HCT116 (cell line): ENCODE measurements at regions not wholly inside any gene's neighbourhood (a gene's known extent, or its start where the extent isn't known, plus 50 kb on each side); places are given as distances from the start of the nearest gene placed in this dataset.

Source experiments
- ATAC-seq: fragments of 200-7000 bp; cut with Tn5 transposase; 2 replicates; pipeline ENCODE4 v1.9.1; 2020; ENCODE audit warnings: mild to moderate bottlenecking, moderate library complexity
- BruUV-seq: library from RNA; stranded (reverse); fragments of 400-500 nt; replicated peaks from 2 replicates; lab custom pipeline; 2021; lab: Mats Ljungman, UMichigan
- CTCF ChIA-PET: fragments of 300-600 bp; sonication (Branson Sonifier 250); formaldehyde crosslinking; loops from one replicate; lab custom pipeline; 2021; ENCODE audit warnings: antibody characterized with exemption; lab: Charles Lee
- POLR2A ChIA-PET: fragments of 300-600, 350-600 bp; sonication (Branson Sonifier 250); formaldehyde crosslinking; loops from one replicate; lab custom pipeline; 2021; ENCODE audit warnings: antibody characterized with exemption; lab: Charles Lee
- RAD21 ChIA-PET, 2 experiments: fragments of 300-600 bp; sonication (Branson Sonifier 250); formaldehyde crosslinking; loops; one replicate each; lab custom pipeline; 2023; ENCODE audit warnings: low total read pairs in 2 of 2; ENCODE audit not compliant: uncharacterized antibody in 2 of 2, unreplicated experiment in 2 of 2, low non-redundant PET in 1 of 2; lab: Charles Lee
- DNase-seq: peaks from one replicate; pipeline ENCODE4 v3.0.0-alpha.2; 2010; ENCODE audit warnings: low read depth, low spot score
- H2AFZ ChIP-seq: fragments of 200-600 bp; shearing (Covaris generic), sonication (generic); 2 replicates; pipeline ENCODE4 v1.6.1; 2017; ENCODE audit warnings: low read depth, mixed run types, mixed read lengths, antibody characterized with exemption, low read length; ENCODE audit not compliant: poor library complexity, severe bottlenecking
- H3K27ac ChIP-seq: 2 replicates; pipeline ENCODE4 v1.5.1; 2012; ENCODE audit warnings: low read depth, low read length
- H3K27me3 ChIP-seq: fragments of 200-600 bp; sonication (generic); 2 replicates; pipeline ENCODE4 v1.6.1; 2016; ENCODE audit warnings: mixed run types, low read length, mixed read lengths; ENCODE audit not compliant: insufficient read depth
- H3K36me3 ChIP-seq, 2 experiments: fragments of 200-500 bp in 1 of 2; fragments of 200-600 bp in 1 of 2; sonication (Bioruptor generic) in 1 of 2; sonication (generic) in 1 of 2; 2 replicates each; pipeline versions ENCODE4 v1.5.1 to v1.6.1; 2014 to 2016; ENCODE audit warnings: low read length in 2 of 2, inconsistent platforms in 1 of 2, mixed read lengths in 1 of 2, mixed run types in 1 of 2; ENCODE audit not compliant: insufficient read depth in 2 of 2, control insufficient read depth in 1 of 2
- H3K4me1 ChIP-seq, 2 experiments: fragments of 200-600 bp in 1 of 2; sonication (generic) in 1 of 2; 2 replicates each; pipeline versions ENCODE4 v1.5.1 to v1.6.1; 2012 to 2017; ENCODE audit warnings: low read length in 2 of 2, inconsistent platforms in 1 of 2, mild to moderate bottlenecking in 1 of 2, mixed read lengths in 1 of 2, mixed run types in 1 of 2, moderate library complexity in 1 of 2; ENCODE audit not compliant: insufficient read depth in 2 of 2, control insufficient read depth in 1 of 2
- H3K4me2 ChIP-seq: fragments of 200-600 bp; sonication (generic); 2 replicates; pipeline ENCODE4 v1.6.1; 2017; ENCODE audit warnings: mixed run types, low read length, mixed read lengths
- H3K4me3 ChIP-seq, 2 experiments: fragments of 200-600 bp in 1 of 2; sonication (generic) in 1 of 2; replicated peaks in 1 of 2; 2 replicates each; pipeline ENCODE4 v1.5.1; 2011 to 2016; ENCODE audit warnings: low read length in 2 of 2, control low read depth in 1 of 2, low read depth in 1 of 2, mild to moderate bottlenecking in 1 of 2, mixed read lengths in 1 of 2, mixed run types in 1 of 2
- H3K79me2 ChIP-seq: fragments of 200-600 bp; sonication (generic); 2 replicates; pipeline ENCODE4 v1.6.1; 2017; ENCODE audit warnings: mild to moderate bottlenecking, mixed run types, low read length, moderate library complexity, mixed read lengths; ENCODE audit not compliant: insufficient read depth
- H3K9ac ChIP-seq: fragments of 200-600 bp; sonication (generic); 2 replicates; pipeline ENCODE4 v1.6.1; 2016; ENCODE audit warnings: low read length, mixed read lengths
- H3K9me2 ChIP-seq: fragments of 200-600 bp; sonication (generic), shearing (Covaris generic); 2 replicates; pipeline ENCODE4 v1.6.1; 2017; ENCODE audit warnings: mixed run types, mild to moderate bottlenecking, moderate library complexity; ENCODE audit not compliant: insufficient read depth
- H3K9me3 ChIP-seq, 2 experiments: fragments of 200-500 bp in 1 of 2; fragments of 200-600 bp in 1 of 2; sonication (Bioruptor generic) in 1 of 2; sonication (generic) in 1 of 2; 2 replicates each; pipeline ENCODE4 v1.6.1; 2014 to 2017; ENCODE audit warnings: low read length in 2 of 2, mixed read lengths in 2 of 2, inconsistent platforms in 1 of 2, low read depth in 1 of 2, mild to moderate bottlenecking in 1 of 2, mixed run types in 1 of 2, moderate library complexity in 1 of 2; ENCODE audit not compliant: control insufficient read depth in 1 of 2, insufficient read depth in 1 of 2
- H4K20me1 ChIP-seq: fragments of 200-600 bp; sonication (generic), shearing (Covaris generic); 2 replicates; pipeline ENCODE4 v1.6.1; 2017; ENCODE audit warnings: mixed run types, mild to moderate bottlenecking, moderate library complexity; ENCODE audit not compliant: insufficient read depth
- CBX3 ChIP-seq: IDR thresholded peaks from 2 replicates; pipeline ENCODE4 v1.6.1; 2012; ENCODE audit warnings: low read depth
- CEBPB ChIP-seq: IDR thresholded peaks from 2 replicates; pipeline ENCODE4 v1.6.1; 2012; ENCODE audit warnings: low read depth
- EGR1 ChIP-seq: IDR thresholded peaks from 2 replicates; pipeline ENCODE4 v1.6.1; 2012; ENCODE audit warnings: low read depth
- ELF1 ChIP-seq: IDR thresholded peaks from 2 replicates; pipeline ENCODE4 v1.6.1; 2012; ENCODE audit warnings: low read depth, borderline replicate concordance
- EZH2 ChIP-seq: fragments of 200-600 bp; sonication (generic); IDR thresholded peaks from 2 replicates; pipeline ENCODE4 v1.6.1; 2017; ENCODE audit warnings: antibody characterized with exemption, mixed run types
- JUND ChIP-seq: IDR thresholded peaks from 2 replicates; pipeline ENCODE4 v1.6.1; 2012
- POLR2A ChIP-seq: IDR thresholded peaks from 2 replicates; pipeline ENCODE4 v1.7.0; 2011; ENCODE audit warnings: borderline replicate concordance; ENCODE audit not compliant: insufficient read depth, insufficient read length; ENCODE audit errors: extremely low read depth
- POLR2AphosphoS5 ChIP-seq: IDR thresholded peaks from 2 replicates; pipeline ENCODE4 v1.6.1; 2011; ENCODE audit warnings: mild to moderate bottlenecking, low read depth, low read length, moderate library complexity
- RAD21 ChIP-seq: IDR thresholded peaks from 2 replicates; pipeline ENCODE4 v1.6.1; 2012; ENCODE audit warnings: low read depth, mild to moderate bottlenecking
- SIN3A ChIP-seq: IDR thresholded peaks from 2 replicates; pipeline ENCODE4 v1.6.1; 2012; ENCODE audit warnings: low read depth
- SP1 ChIP-seq: IDR thresholded peaks from 2 replicates; pipeline ENCODE4 v1.6.1; 2012; ENCODE audit warnings: low read depth
- SRF ChIP-seq: IDR thresholded peaks from 2 replicates; pipeline ENCODE4 v1.6.1; 2012; ENCODE audit warnings: low read depth
- TCF7L2 ChIP-seq: IDR thresholded peaks from 2 replicates; pipeline ENCODE4 v1.7.0; 2011; ENCODE audit warnings: borderline replicate concordance, inconsistent platforms; ENCODE audit not compliant: insufficient read depth, insufficient read length; ENCODE audit errors: extremely low read depth
- YY1 ChIP-seq: IDR thresholded peaks from 2 replicates; pipeline ENCODE4 v1.6.1; 2011; ENCODE audit warnings: low read length, low read depth, moderate library complexity, mild to moderate bottlenecking; ENCODE audit not compliant: insufficient replicate concordance; ENCODE audit errors: extremely low read depth
- ZFX ChIP-seq: fragments of 450-650 bp; IDR thresholded peaks from 2 replicates; pipeline ENCODE4 v1.6.1; 2017
- ZNF274 ChIP-seq: fragments of 200-500 bp; sonication (Bioruptor generic); IDR thresholded peaks from 2 replicates; pipeline ENCODE4 v1.6.1; 2014; ENCODE audit warnings: mild to moderate bottlenecking, low read depth, low read length, inconsistent platforms
- intact Hi-C: fragments of 100-400 bp; cut with micrococcal nuclease; formaldehyde crosslinking; loops from 2 replicates; pipeline ENCODE4 v1.10.0; 2022
- TF ChIP-seq, protein P1 (sequence below): IDR thresholded peaks from 2 replicates; pipeline ENCODE4 v1.6.1; 2012; ENCODE audit warnings: low read depth
- TF ChIP-seq, protein P2 (sequence below), 3 experiments: fragments of 200-600 bp in 1 of 3; sonication (generic) in 1 of 3; IDR thresholded peaks in 2 of 3; conservative IDR thresholded peaks in 1 of 3; 2 replicates each; pipeline ENCODE4 v1.5.1; 2012 to 2017; ENCODE audit warnings: low read depth in 2 of 3, low read length in 2 of 3, antibody characterized with exemption in 1 of 3, borderline replicate concordance in 1 of 3, control low read depth in 1 of 3, mild to moderate bottlenecking in 1 of 3, mixed read lengths in 1 of 3, mixed run types in 1 of 3, moderate library complexity in 1 of 3; ENCODE audit not compliant: insufficient read depth in 1 of 3

GRCh38 chr7:41326616-41327015 lies 376.3 kb downstream of the INHBA start:
- Histone ChIP-seq H3K4me1 (no peaks in the 10 kb centered on the region), H3K36me3 (no peaks in the 10 kb centered on the region), H3K9ac (no peak overlapping the region)
- CTCF ChIA-PET, result no interaction called here
- TF ChIP-seq POLR2AphosphoS5, result no peak
- no peak for TF ChIP-seq ZNF274
- no peak for TF ChIP-seq EZH2
- TF ChIP-seq, protein P1, sequence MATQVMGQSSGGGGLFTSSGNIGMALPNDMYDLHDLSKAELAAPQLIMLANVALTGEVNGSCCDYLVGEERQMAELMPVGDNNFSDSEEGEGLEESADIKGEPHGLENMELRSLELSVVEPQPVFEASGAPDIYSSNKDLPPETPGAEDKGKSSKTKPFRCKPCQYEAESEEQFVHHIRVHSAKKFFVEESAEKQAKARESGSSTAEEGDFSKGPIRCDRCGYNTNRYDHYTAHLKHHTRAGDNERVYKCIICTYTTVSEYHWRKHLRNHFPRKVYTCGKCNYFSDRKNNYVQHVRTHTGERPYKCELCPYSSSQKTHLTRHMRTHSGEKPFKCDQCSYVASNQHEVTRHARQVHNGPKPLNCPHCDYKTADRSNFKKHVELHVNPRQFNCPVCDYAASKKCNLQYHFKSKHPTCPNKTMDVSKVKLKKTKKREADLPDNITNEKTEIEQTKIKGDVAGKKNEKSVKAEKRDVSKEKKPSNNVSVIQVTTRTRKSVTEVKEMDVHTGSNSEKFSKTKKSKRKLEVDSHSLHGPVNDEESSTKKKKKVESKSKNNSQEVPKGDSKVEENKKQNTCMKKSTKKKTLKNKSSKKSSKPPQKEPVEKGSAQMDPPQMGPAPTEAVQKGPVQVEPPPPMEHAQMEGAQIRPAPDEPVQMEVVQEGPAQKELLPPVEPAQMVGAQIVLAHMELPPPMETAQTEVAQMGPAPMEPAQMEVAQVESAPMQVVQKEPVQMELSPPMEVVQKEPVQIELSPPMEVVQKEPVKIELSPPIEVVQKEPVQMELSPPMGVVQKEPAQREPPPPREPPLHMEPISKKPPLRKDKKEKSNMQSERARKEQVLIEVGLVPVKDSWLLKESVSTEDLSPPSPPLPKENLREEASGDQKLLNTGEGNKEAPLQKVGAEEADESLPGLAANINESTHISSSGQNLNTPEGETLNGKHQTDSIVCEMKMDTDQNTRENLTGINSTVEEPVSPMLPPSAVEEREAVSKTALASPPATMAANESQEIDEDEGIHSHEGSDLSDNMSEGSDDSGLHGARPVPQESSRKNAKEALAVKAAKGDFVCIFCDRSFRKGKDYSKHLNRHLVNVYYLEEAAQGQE, result no peak
- no peak for TF ChIP-seq RAD21
- no peak for TF ChIP-seq SRF
- no peak for TF ChIP-seq CEBPB
- TF ChIP-seq ELF1, result no peak
- TF ChIP-seq, protein P2, sequence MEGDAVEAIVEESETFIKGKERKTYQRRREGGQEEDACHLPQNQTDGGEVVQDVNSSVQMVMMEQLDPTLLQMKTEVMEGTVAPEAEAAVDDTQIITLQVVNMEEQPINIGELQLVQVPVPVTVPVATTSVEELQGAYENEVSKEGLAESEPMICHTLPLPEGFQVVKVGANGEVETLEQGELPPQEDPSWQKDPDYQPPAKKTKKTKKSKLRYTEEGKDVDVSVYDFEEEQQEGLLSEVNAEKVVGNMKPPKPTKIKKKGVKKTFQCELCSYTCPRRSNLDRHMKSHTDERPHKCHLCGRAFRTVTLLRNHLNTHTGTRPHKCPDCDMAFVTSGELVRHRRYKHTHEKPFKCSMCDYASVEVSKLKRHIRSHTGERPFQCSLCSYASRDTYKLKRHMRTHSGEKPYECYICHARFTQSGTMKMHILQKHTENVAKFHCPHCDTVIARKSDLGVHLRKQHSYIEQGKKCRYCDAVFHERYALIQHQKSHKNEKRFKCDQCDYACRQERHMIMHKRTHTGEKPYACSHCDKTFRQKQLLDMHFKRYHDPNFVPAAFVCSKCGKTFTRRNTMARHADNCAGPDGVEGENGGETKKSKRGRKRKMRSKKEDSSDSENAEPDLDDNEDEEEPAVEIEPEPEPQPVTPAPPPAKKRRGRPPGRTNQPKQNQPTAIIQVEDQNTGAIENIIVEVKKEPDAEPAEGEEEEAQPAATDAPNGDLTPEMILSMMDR (IDR thresholded peaks at IDR 0.05 in 2 of 3, conservative IDR thresholded peaks at IDR 0.05 in 1 of 3; ENCODE audit: borderline replicate concordance in 1 of 3, insufficient read depth in 1 of 3, low read depth in 2 of 3, low read length in 2 of 3), result no peak
- no peak for TF ChIP-seq CBX3
- no peak for TF ChIP-seq YY1
- no peak for TF ChIP-seq ZFX
- TF ChIP-seq POLR2A, result no peak
- no peak for TF ChIP-seq JUND
- no peak for TF ChIP-seq SIN3A
- no peak for TF ChIP-seq EGR1
- no peak for TF ChIP-seq SP1
- TF ChIP-seq TCF7L2, result no peak
- TF ChIP-seq, all 23 proteins: peak for 0
- RAD21 ChIA-PET, result no interaction called here
- Histone ChIP-seq H3K9me2 (no peaks in the 10 kb centered on the region), H2AFZ (no peak overlapping the region), H3K4me2 (no peak overlapping the region), H3K27ac (no peak overlapping the region), H3K9me3 (no peaks in the 10 kb centered on the region), H4K20me1 (no peaks in the 10 kb centered on the region), H3K79me2 (no peaks in the 10 kb centered on the region), H3K27me3 (no peaks in the 10 kb centered on the region), H3K4me3 (no peak overlapping the region)
- POLR2A ChIA-PET, result no interaction called here
- intact Hi-C loops, result no loop called here
- DNase-seq (no peak), ATAC-seq (no peak)
- BruUV-seq, result no TSS peak
